ENCODE measurements at regions not wholly inside any gene's neighbourhood (a gene's known extent, or its start where the extent isn't known, plus 50 kb on each side); places are given as distances from the start of the nearest gene placed in this dataset.

- TF ChIP-seq CTCF (IDR thresholded peaks at IDR 0.05), result no peak
- peaks cover 20% of the 10 kb centered on the region for H3K4me1 Mint-ChIP-seq (ENCODE audit: low read depth)
Observed at GRCh38 chr6:56346958-56347357, 99.6 kb upstream of the COL21A1 start.

GRCh38 chr6:56345376-56345995 lies 98.1 kb upstream of the COL21A1 start:
- peaks cover 20% of the 10 kb centered on the region for H3K4me1 Mint-ChIP-seq (ENCODE audit: low read depth)
- no peaks in the 10 kb centered on the region for H3K27me3 Mint-ChIP-seq (ENCODE audit: low read depth)
- DNase-seq (ENCODE audit: low spot score), result no peak
- H3K27ac Mint-ChIP-seq (ENCODE audit: unreplicated experiment), result no peak overlapping the region
- H3K9me3 Mint-ChIP-seq (ENCODE audit: low read depth), result no peaks in the 10 kb centered on the region
- TF ChIP-seq CTCF (IDR thresholded peaks at IDR 0.05), result no peak
- H3K4me3 Mint-ChIP-seq (ENCODE audit: unreplicated experiment), result no peak overlapping the region
- H3K36me3 Mint-ChIP-seq (ENCODE audit: low read depth), result no peaks in the 10 kb centered on the region

More at GRCh38 chr6:56346958-56347357, 99.6 kb upstream of the COL21A1 start:
- Mint-ChIP-seq H3K27ac (ENCODE audit: unreplicated experiment) (no peak overlapping the region), H3K36me3 (ENCODE audit: low read depth) (no peaks in the 10 kb centered on the region), H3K9me3 (ENCODE audit: low read depth) (no peaks in the 10 kb centered on the region), H3K27me3 (ENCODE audit: low read depth) (no peaks in the 10 kb centered on the region), H3K4me3 (ENCODE audit: unreplicated experiment) (no peak overlapping the region)
- no peak for DNase-seq (ENCODE audit: low spot score)

- Mint-ChIP-seq H3K27me3 (ENCODE audit: low read depth) (no peaks in the 10 kb centered on the region), H3K4me1 (ENCODE audit: low read depth) (peaks cover 1% of the 10 kb centered on the region), H3K9me3 (ENCODE audit: low read depth) (no peaks in the 10 kb centered on the region), H3K4me3 (ENCODE audit: unreplicated experiment) (no peak overlapping the region), H3K36me3 (ENCODE audit: low read depth) (no peaks in the 10 kb centered on the region), H3K27ac (ENCODE audit: unreplicated experiment) (no peak overlapping the region)
- TF ChIP-seq CTCF (IDR thresholded peaks at IDR 0.05), result no peak
- no peak for DNase-seq (ENCODE audit: low spot score)
Observed at GRCh38 chr6:56343295-56343694, 95.9 kb upstream of the COL21A1 start.

- TF ChIP-seq CTCF (IDR thresholded peaks at IDR 0.05), result no peak
- H3K4me3 Mint-ChIP-seq (ENCODE audit: unreplicated experiment), result no peak overlapping the region
- no peaks in the 10 kb centered on the region for H3K27me3 Mint-ChIP-seq (ENCODE audit: low read depth)
- DNase-seq (ENCODE audit: low spot score), result no peak
- H3K27ac Mint-ChIP-seq (ENCODE audit: unreplicated experiment), result no peak overlapping the region
- no peaks in the 10 kb centered on the region for H3K4me1 Mint-ChIP-seq (ENCODE audit: low read depth)
- no peaks in the 10 kb centered on the region for H3K36me3 Mint-ChIP-seq (ENCODE audit: low read depth)
- no peaks in the 10 kb centered on the region for H3K9me3 Mint-ChIP-seq (ENCODE audit: low read depth)
Observed at GRCh38 chr6:56339524-56339923, 92.1 kb upstream of the COL21A1 start.

GRCh38 chr6:56335726-56336125 lies 88.3 kb upstream of the COL21A1 start:
- no peak for TF ChIP-seq CTCF (IDR thresholded peaks at IDR 0.05)
- no peaks in the 10 kb centered on the region for H3K4me1 Mint-ChIP-seq (ENCODE audit: low read depth)
- no peak overlapping the region for H3K27ac Mint-ChIP-seq (ENCODE audit: unreplicated experiment)
- no peaks in the 10 kb centered on the region for H3K9me3 Mint-ChIP-seq (ENCODE audit: low read depth)
- no peak overlapping the region for H3K4me3 Mint-ChIP-seq (ENCODE audit: unreplicated experiment)
- no peaks in the 10 kb centered on the region for H3K36me3 Mint-ChIP-seq (ENCODE audit: low read depth)
- no peak for DNase-seq (ENCODE audit: low spot score)
- no peaks in the 10 kb centered on the region for H3K27me3 Mint-ChIP-seq (ENCODE audit: low read depth)

Data from chondrocyte (in vitro differentiated cells).